GM12872 (cell line): ENCODE measurements at regions not wholly inside any gene's neighbourhood (a gene's known extent, or its start where the extent isn't known, plus 50 kb on each side); places are given as distances from the start of the nearest gene placed in this dataset.

Experiments
- CTCF ChIP-seq: IDR thresholded peaks from 3 replicates; pipeline ENCODE4 v1.5.1; 2011; ENCODE audit warnings: low read depth, mild to moderate bottlenecking, low read length, moderate library complexity; ENCODE audit not compliant: insufficient read depth

- TF ChIP-seq CTCF: no peak
Observed at GRCh38 chr18:70754486-70754885, 465.6 kb downstream of the SOCS6 start.

GRCh38 chr18:70732916-70733315 is 444.1 kb downstream of the SOCS6 start:
- TF ChIP-seq CTCF: no peak

- TF ChIP-seq CTCF: no peak
Observed at GRCh38 chr18:70732188-70732587, 443.3 kb downstream of the SOCS6 start.

- TF ChIP-seq CTCF: no peak
Observed at GRCh38 chr18:70720607-70721006, 431.8 kb downstream of the SOCS6 start.

GRCh38 chr18:70709720-70710119 is 420.9 kb downstream of the SOCS6 start:
- TF ChIP-seq CTCF: no peak

GRCh38 chr18:70709144-70709543 is 420.3 kb downstream of the SOCS6 start:
- no peak for TF ChIP-seq CTCF

- no peak for TF ChIP-seq CTCF
Observed at GRCh38 chr18:70705831-70706416, 417.1 kb downstream of the SOCS6 start.
